HG02884 (cell line): ENCODE measurements at regions not wholly inside any gene's neighbourhood (a gene's known extent, or its start where the extent isn't known, plus 50 kb on each side); places are given as distances from the start of the nearest gene placed in this dataset.
"Not testable (repeated sequence)": the region's sequence is repeated elsewhere in the genome, so short reads cannot be mapped to it uniquely, and the experiment has no call there.

Experiments
- ATAC-seq: cut with Tn5 transposase; IDR thresholded peaks from one replicate; pipeline ENCODE4 v1.9.1; 2021; ENCODE audit warnings: mild to moderate bottlenecking, moderate library complexity; ENCODE audit not compliant: unreplicated experiment

- not testable (repeated sequence) for ATAC-seq
Measured at GRCh38 chr13:100776686-100777085, 102.1 kb upstream of the TMTC4 start.

GRCh38 chr13:100773923-100774663 is 99.5 kb upstream of the TMTC4 start:
- ATAC-seq, result no peak

GRCh38 chr13:100773429-100773828 is 98.8 kb upstream of the TMTC4 start:
- no peak for ATAC-seq

- ATAC-seq, result peak; percentile 54
Measured at GRCh38 chr13:100767192-100767591, 92.6 kb upstream of the TMTC4 start.

- not testable (repeated sequence) for ATAC-seq
Measured at GRCh38 chr13:100766570-100766969, 92.0 kb upstream of the TMTC4 start.

- ATAC-seq, result no peak
Measured at GRCh38 chr13:100764937-100765336, 90.3 kb upstream of the TMTC4 start.

GRCh38 chr13:100762126-100762525 is 87.5 kb upstream of the TMTC4 start:
- ATAC-seq, result not testable (repeated sequence)

- no peak for ATAC-seq
Measured at GRCh38 chr13:100755891-100756290, 81.3 kb upstream of the TMTC4 start.

GRCh38 chr13:100754459-100754858 is 79.9 kb upstream of the TMTC4 start:
- no peak for ATAC-seq

GRCh38 chr13:100753376-100753775 is 78.8 kb upstream of the TMTC4 start:
- no peak for ATAC-seq

- ATAC-seq, result no peak
Measured at GRCh38 chr13:100751826-100752225, 77.2 kb upstream of the TMTC4 start.

- no peak for ATAC-seq
Measured at GRCh38 chr13:100746953-100747683, 72.5 kb upstream of the TMTC4 start.

- no peak for ATAC-seq
Measured at GRCh38 chr13:100738176-100738855, 63.7 kb upstream of the TMTC4 start.

GRCh38 chr13:100735494-100735893 is 60.9 kb upstream of the TMTC4 start:
- ATAC-seq, result no peak

GRCh38 chr13:100734194-100734720 is 59.7 kb upstream of the TMTC4 start:
- ATAC-seq, result no peak

- ATAC-seq, result no peak
Measured at GRCh38 chr13:100733261-100733660, 58.7 kb upstream of the TMTC4 start.

GRCh38 chr13:100728201-100728600 is 53.6 kb upstream of the TMTC4 start:
- ATAC-seq, result no peak

GRCh38 chr13:100725472-100725871 is 50.9 kb upstream of the TMTC4 start:
- no peak for ATAC-seq

- ATAC-seq, result no peak
Measured at GRCh38 chr13:100724568-100724967, 50.0 kb upstream of the TMTC4 start.
